ENCODE measurements at regions not wholly inside any gene's neighbourhood (a gene's known extent, or its start where the extent isn't known, plus 50 kb on each side); places are given as distances from the start of the nearest gene placed in this dataset.

- ATAC-seq (replicated peaks in 1 of 4), result no peak
Measured at GRCh38 chr9:108057421-108058134, 568.0 kb upstream of the KLF4 start.

GRCh38 chr9:108056805-108057386 is 567.3 kb upstream of the KLF4 start:
- WGBS (ENCODE audit: insufficient coverage), result no CpG with 5 or more reads among the region's 1 CpG
- ChIA-PET CTCF (no interaction called here), POLR2A (no interaction called here)
- Mint-ChIP-seq H3K4me1 (no peaks in the 10 kb centered on the region), H3K9me3 (peaks cover 4 to 7% (median 4%) of the 10 kb centered on the region in 3 donors), H3K36me3 (no peaks in the 10 kb centered on the region), H3K4me3 (no peak overlapping the region), H3K27me3 (no peaks in the 10 kb centered on the region), H3K27ac (no peak overlapping the region)
- Histone ChIP-seq H3K36me3 (ENCODE audit: control insufficient read depth in 2 of 2, extremely low read depth in 1 of 2, insufficient read depth in 1 of 2, low read length in 1 of 2) (no peaks in the 10 kb centered on the region), H3K4me1 (ENCODE audit: control insufficient read depth in 1 of 2, extremely low read depth in 1 of 2, insufficient read depth in 2 of 2, low read length in 2 of 2) (no peaks in the 10 kb centered on the region), H3K27ac (ENCODE audit: low read length) (no peak overlapping the region), H3K9me3 (no peaks in the 10 kb centered on the region), H3K4me3 (ENCODE audit: control insufficient read depth in 1 of 2, extremely low read depth in 1 of 2, low read length in 1 of 2) (no peak overlapping the region), H3K27me3 (replicated peaks in 1 of 2; ENCODE audit: control insufficient read depth in 2 of 2, extremely low read depth in 1 of 2, insufficient read depth in 2 of 2, low read length in 1 of 2) (no peaks in the 10 kb centered on the region)
- ATAC-seq (replicated peaks in 1 of 4), result no peak
- DNase-seq, result no peak

More at GRCh38 chr9:108057421-108058134, 568.0 kb upstream of the KLF4 start:
- Histone ChIP-seq H3K27me3 (replicated peaks in 1 of 2; ENCODE audit: control insufficient read depth in 2 of 2, extremely low read depth in 1 of 2, insufficient read depth in 2 of 2, low read length in 1 of 2) (no peaks in the 10 kb centered on the region), H3K4me3 (ENCODE audit: control insufficient read depth in 1 of 2, extremely low read depth in 1 of 2, low read length in 1 of 2) (no peak overlapping the region), H3K36me3 (ENCODE audit: control insufficient read depth in 2 of 2, extremely low read depth in 1 of 2, insufficient read depth in 1 of 2, low read length in 1 of 2) (no peaks in the 10 kb centered on the region), H3K9me3 (no peaks in the 10 kb centered on the region), H3K27ac (ENCODE audit: low read length) (no peak overlapping the region), H3K4me1 (ENCODE audit: control insufficient read depth in 1 of 2, extremely low read depth in 1 of 2, insufficient read depth in 2 of 2, low read length in 2 of 2) (no peaks in the 10 kb centered on the region)
- Mint-ChIP-seq H3K27me3 (no peaks in the 10 kb centered on the region), H3K9me3 (peaks cover 5 to 8% (median 6%) of the 10 kb centered on the region in 3 donors), H3K36me3 (no peaks in the 10 kb centered on the region), H3K4me1 (no peaks in the 10 kb centered on the region), H3K4me3 (no peak overlapping the region), H3K27ac (no peak overlapping the region)
- 69% methylated on average over 4 of the region's 7 CpGs for WGBS (ENCODE audit: insufficient coverage)
- no peak for DNase-seq
- ChIA-PET CTCF (no interaction called here), POLR2A (no interaction called here)

- DNase-seq (no peak), ATAC-seq (replicated peaks in 1 of 4) (no peak)
- Mint-ChIP-seq H3K36me3 (no peaks in the 10 kb centered on the region), H3K9me3 (peaks cover 4 to 8% (median 7%) of the 10 kb centered on the region in 3 donors), H3K27me3 (no peaks in the 10 kb centered on the region), H3K4me1 (no peaks in the 10 kb centered on the region), H3K4me3 (no peak overlapping the region), H3K27ac (no peak overlapping the region)
- CTCF ChIA-PET, result no interaction called here
- no peak overlapping the region for H3K4me3 ChIP-seq (ENCODE audit: control insufficient read depth in 1 of 2, extremely low read depth in 1 of 2, low read length in 1 of 2)
- H3K9me3 ChIP-seq, result no peaks in the 10 kb centered on the region
- POLR2A ChIA-PET, result no interaction called here
- no peaks in the 10 kb centered on the region for H3K27me3 ChIP-seq (replicated peaks in 1 of 2; ENCODE audit: control insufficient read depth in 2 of 2, extremely low read depth in 1 of 2, insufficient read depth in 2 of 2, low read length in 1 of 2)
- 50% methylated on average over 1 of the region's 6 CpGs for WGBS (ENCODE audit: insufficient coverage)
- H3K4me1 ChIP-seq (ENCODE audit: control insufficient read depth in 1 of 2, extremely low read depth in 1 of 2, insufficient read depth in 2 of 2, low read length in 2 of 2), result no peaks in the 10 kb centered on the region
- no peak overlapping the region for H3K27ac ChIP-seq (ENCODE audit: low read length)
- no peaks in the 10 kb centered on the region for H3K36me3 ChIP-seq (ENCODE audit: control insufficient read depth in 2 of 2, extremely low read depth in 1 of 2, insufficient read depth in 1 of 2, low read length in 1 of 2)
Measured at GRCh38 chr9:108056084-108056804, 566.7 kb upstream of the KLF4 start.

GRCh38 chr9:108054131-108054630 is 564.6 kb upstream of the KLF4 start:
- no peak overlapping the region for H3K27ac ChIP-seq (ENCODE audit: low read length)
- Mint-ChIP-seq H3K9me3 (peaks cover 4 to 8% (median 6%) of the 10 kb centered on the region in 3 donors), H3K4me3 (no peak overlapping the region), H3K27ac (no peak overlapping the region), H3K27me3 (no peaks in the 10 kb centered on the region), H3K4me1 (no peaks in the 10 kb centered on the region), H3K36me3 (no peaks in the 10 kb centered on the region)
- no peaks in the 10 kb centered on the region for H3K9me3 ChIP-seq
- POLR2A ChIA-PET, result no interaction called here
- H3K4me3 ChIP-seq (ENCODE audit: control insufficient read depth in 1 of 2, extremely low read depth in 1 of 2, low read length in 1 of 2), result no peak overlapping the region
- DNase-seq, result no peak
- 60% methylated on average over 1 of the region's 3 CpGs for WGBS (ENCODE audit: insufficient coverage)
- CTCF ChIA-PET, result no interaction called here
- no peaks in the 10 kb centered on the region for H3K27me3 ChIP-seq (replicated peaks in 1 of 2; ENCODE audit: control insufficient read depth in 2 of 2, extremely low read depth in 1 of 2, insufficient read depth in 2 of 2, low read length in 1 of 2)
- no peak for ATAC-seq (replicated peaks in 1 of 4)
- H3K36me3 ChIP-seq (ENCODE audit: control insufficient read depth in 2 of 2, extremely low read depth in 1 of 2, insufficient read depth in 1 of 2, low read length in 1 of 2), result no peaks in the 10 kb centered on the region
- H3K4me1 ChIP-seq (ENCODE audit: control insufficient read depth in 1 of 2, extremely low read depth in 1 of 2, insufficient read depth in 2 of 2, low read length in 2 of 2), result no peaks in the 10 kb centered on the region

- H3K27ac ChIP-seq (ENCODE audit: low read length), result no peak overlapping the region
- Mint-ChIP-seq H3K4me3 (no peak overlapping the region), H3K36me3 (no peaks in the 10 kb centered on the region), H3K27ac (no peak overlapping the region), H3K27me3 (no peaks in the 10 kb centered on the region), H3K9me3 (peaks cover 5 to 8% (median 6%) of the 10 kb centered on the region in 3 donors), H3K4me1 (no peaks in the 10 kb centered on the region)
- no peak overlapping the region for H3K4me3 ChIP-seq (ENCODE audit: control insufficient read depth in 1 of 2, extremely low read depth in 1 of 2, low read length in 1 of 2)
- DNase-seq, result no peak
- ATAC-seq (replicated peaks in 1 of 4), result no peak
- H3K9me3 ChIP-seq, result no peaks in the 10 kb centered on the region
- WGBS (ENCODE audit: insufficient coverage), result 74% methylated on average over 9 of the region's 12 CpGs
- POLR2A ChIA-PET, result interaction anchor here in 1 of 2 donors (0.6 kb wide), 1 partner anchor 982 kb away, joined by 3 read pairs; no protein-coding TSS in a partner anchor
- H3K4me1 ChIP-seq (ENCODE audit: control insufficient read depth in 1 of 2, extremely low read depth in 1 of 2, insufficient read depth in 2 of 2, low read length in 2 of 2), result no peaks in the 10 kb centered on the region
- CTCF ChIA-PET, result no interaction called here
- H3K27me3 ChIP-seq (replicated peaks in 1 of 2; ENCODE audit: control insufficient read depth in 2 of 2, extremely low read depth in 1 of 2, insufficient read depth in 2 of 2, low read length in 1 of 2), result no peaks in the 10 kb centered on the region
- no peaks in the 10 kb centered on the region for H3K36me3 ChIP-seq (ENCODE audit: control insufficient read depth in 2 of 2, extremely low read depth in 1 of 2, insufficient read depth in 1 of 2, low read length in 1 of 2)
Measured at GRCh38 chr9:108053555-108054061, 564.0 kb upstream of the KLF4 start.

GRCh38 chr9:108052431-108053080 is 563.0 kb upstream of the KLF4 start:
- WGBS (ENCODE audit: insufficient coverage), result 89% methylated on average over 2 of the region's 7 CpGs
- Mint-ChIP-seq H3K27ac (no peak overlapping the region), H3K27me3 (no peaks in the 10 kb centered on the region), H3K36me3 (no peaks in the 10 kb centered on the region), H3K9me3 (peaks cover 6 to 8% (median 7%) of the 10 kb centered on the region in 3 donors), H3K4me3 (no peak overlapping the region), H3K4me1 (no peaks in the 10 kb centered on the region)
- DNase-seq (no peak), ATAC-seq (replicated peaks in 1 of 4) (no peak)
- H3K9me3 ChIP-seq, result no peaks in the 10 kb centered on the region
- no peaks in the 10 kb centered on the region for H3K36me3 ChIP-seq (ENCODE audit: control insufficient read depth in 2 of 2, extremely low read depth in 1 of 2, insufficient read depth in 1 of 2, low read length in 1 of 2)
- no peaks in the 10 kb centered on the region for H3K4me1 ChIP-seq (ENCODE audit: control insufficient read depth in 1 of 2, extremely low read depth in 1 of 2, insufficient read depth in 2 of 2, low read length in 2 of 2)
- ChIA-PET POLR2A (interaction anchor here in 1 of 2 donors (0.6 kb wide), 1 partner anchor 12 kb away, joined by 3 read pairs; no protein-coding TSS in a partner anchor), CTCF (no interaction called here)
- no peak overlapping the region for H3K4me3 ChIP-seq (ENCODE audit: control insufficient read depth in 1 of 2, extremely low read depth in 1 of 2, low read length in 1 of 2)
- no peak overlapping the region for H3K27ac ChIP-seq (ENCODE audit: low read length)
- no peaks in the 10 kb centered on the region for H3K27me3 ChIP-seq (replicated peaks in 1 of 2; ENCODE audit: control insufficient read depth in 2 of 2, extremely low read depth in 1 of 2, insufficient read depth in 2 of 2, low read length in 1 of 2)
